SK-N-SH treated with all-trans-retinoic acid at 6 μM for 48 hours (cell line): ENCODE measurements at regions not wholly inside any gene's neighbourhood (a gene's known extent, or its start where the extent isn't known, plus 50 kb on each side); places are given as distances from the start of the nearest gene placed in this dataset.

Experiments used
- ATAC-seq: fragments of 200-7000 bp; cut with Tn5 transposase; 3 replicates; pipeline ENCODE4 v1.9.1; 2020; ENCODE audit warnings: mild to moderate bottlenecking, moderate library complexity
- ARNTL ChIP-seq: fragments of 450-650 bp; formaldehyde crosslinking; IDR thresholded peaks from 2 replicates; pipeline ENCODE4 v1.5.0; 2020; ENCODE audit warnings: low read depth, mild to moderate bottlenecking, moderate library complexity, borderline replicate concordance
- BACH2 ChIP-seq: fragments of 250-450 bp; sonication (Bioruptor Pico); IDR thresholded peaks from 2 replicates; pipeline ENCODE4 v1.9.0; 2021; ENCODE audit warnings: mild to moderate bottlenecking, borderline replicate concordance
- CSDC2 ChIP-seq: fragments of 250-450 bp; sonication (Bioruptor Pico); IDR thresholded peaks from 2 replicates; pipeline ENCODE4 v1.5.0; 2020; ENCODE audit warnings: mild to moderate bottlenecking, moderate library complexity
- ESRRG ChIP-seq: fragments of 250-450 bp; sonication (Bioruptor Pico); IDR thresholded peaks from 2 replicates; pipeline ENCODE4 v1.6.1; 2021; ENCODE audit warnings: mild to moderate bottlenecking
- GLIS3 ChIP-seq: fragments of 250-450 bp; sonication (Bioruptor Pico); IDR thresholded peaks from 2 replicates; pipeline ENCODE4 v1.5.0; 2020; ENCODE audit warnings: mild to moderate bottlenecking, moderate library complexity
- ISL1 ChIP-seq: fragments of 250-450 bp; sonication (Bioruptor Pico); IDR thresholded peaks from 2 replicates; pipeline ENCODE4 v2.1.2; 2022; ENCODE audit warnings: mild to moderate bottlenecking, moderate library complexity
- PPARA ChIP-seq: fragments of 250-450 bp; sonication (Bioruptor Pico); IDR thresholded peaks from 2 replicates; pipeline ENCODE4 v1.5.0; 2020; ENCODE audit warnings: mild to moderate bottlenecking, borderline replicate concordance
- RARB ChIP-seq: fragments of 250-450 bp; sonication (Bioruptor Pico); IDR thresholded peaks from 2 replicates; pipeline ENCODE4 v1.8.0; 2021; ENCODE audit warnings: mild to moderate bottlenecking, moderate library complexity
- SNAI2 ChIP-seq: fragments of 250-450 bp; sonication (Bioruptor Pico); IDR thresholded peaks from 2 replicates; pipeline ENCODE4 v1.5.0; 2020; ENCODE audit warnings: mild to moderate bottlenecking, moderate library complexity
- TCF4 ChIP-seq: fragments of 250-450 bp; sonication (Bioruptor Pico); IDR thresholded peaks from 2 replicates; pipeline ENCODE4 v1.8.0; 2021; ENCODE audit warnings: mild to moderate bottlenecking, moderate library complexity, borderline replicate concordance
- TOX ChIP-seq: fragments of 250-450 bp; sonication (Bioruptor Pico); IDR thresholded peaks from 2 replicates; pipeline ENCODE4 v1.8.0; 2021; ENCODE audit warnings: mild to moderate bottlenecking, moderate library complexity, borderline replicate concordance
- ZFP3 ChIP-seq: fragments of 250-450 bp; sonication (Bioruptor Pico); IDR thresholded peaks from 2 replicates; pipeline ENCODE4 v1.5.0; 2020; ENCODE audit warnings: mild to moderate bottlenecking, moderate library complexity
- ZFP30 ChIP-seq: fragments of 450-650 bp; formaldehyde crosslinking; IDR thresholded peaks from 2 replicates; pipeline ENCODE4 v1.5.0; 2022; ENCODE audit warnings: mild to moderate bottlenecking, moderate library complexity
- ZNF70 ChIP-seq: fragments of 450-650 bp; formaldehyde crosslinking; IDR thresholded peaks from 2 replicates; pipeline ENCODE4 v1.5.0; 2020; ENCODE audit warnings: mild to moderate bottlenecking, moderate library complexity
- ZNF8 ChIP-seq: fragments of 450-650 bp; formaldehyde crosslinking; IDR thresholded peaks from 2 replicates; pipeline ENCODE4 v1.5.0; 2020; ENCODE audit warnings: mild to moderate bottlenecking, moderate library complexity
- TF ChIP-seq, protein P1 (sequence below): fragments of 250-450 bp; sonication (Bioruptor Pico); IDR thresholded peaks from 2 replicates; pipeline ENCODE4 v1.8.0; 2020; ENCODE audit warnings: mild to moderate bottlenecking, moderate library complexity, borderline replicate concordance
- TF ChIP-seq, protein P2 (sequence below): fragments of 250-450 bp; sonication (Bioruptor Pico); IDR thresholded peaks from 2 replicates; pipeline ENCODE4 v1.5.0; 2020; ENCODE audit warnings: mild to moderate bottlenecking, moderate library complexity
- TF ChIP-seq, protein P3 (sequence below): fragments of 250-450 bp; sonication (Bioruptor Pico); IDR thresholded peaks from 2 replicates; pipeline ENCODE4 v1.8.0; 2021; ENCODE audit warnings: low read depth, mild to moderate bottlenecking, moderate library complexity, borderline replicate concordance
- TF ChIP-seq, protein P4 (sequence below): fragments of 250-450 bp; sonication (Bioruptor Pico); IDR thresholded peaks from 2 replicates; pipeline ENCODE4 v1.5.1; 2020; ENCODE audit warnings: low read depth, mild to moderate bottlenecking, moderate library complexity

DNA sequence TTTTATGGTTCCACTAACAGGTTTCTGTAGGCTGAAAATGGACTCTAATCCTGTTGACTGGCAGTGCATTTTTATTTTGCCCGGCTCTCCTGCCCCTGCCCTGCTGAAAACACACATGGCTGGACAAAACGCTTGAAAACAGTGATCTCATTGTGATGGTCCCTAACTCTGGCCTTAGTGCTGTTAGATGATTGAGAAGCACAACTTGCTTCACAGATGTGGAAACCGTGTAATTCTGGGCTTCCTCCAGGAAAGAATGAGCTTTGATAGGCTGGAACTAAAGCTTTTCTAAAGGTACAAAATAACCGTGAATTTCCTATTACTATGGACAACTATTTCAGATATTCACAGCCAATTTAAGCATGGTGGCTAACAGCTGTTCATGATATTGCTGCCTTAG is 121.4 kb downstream of the VGLL3 start (continued):
- TF ChIP-seq, protein P1, sequence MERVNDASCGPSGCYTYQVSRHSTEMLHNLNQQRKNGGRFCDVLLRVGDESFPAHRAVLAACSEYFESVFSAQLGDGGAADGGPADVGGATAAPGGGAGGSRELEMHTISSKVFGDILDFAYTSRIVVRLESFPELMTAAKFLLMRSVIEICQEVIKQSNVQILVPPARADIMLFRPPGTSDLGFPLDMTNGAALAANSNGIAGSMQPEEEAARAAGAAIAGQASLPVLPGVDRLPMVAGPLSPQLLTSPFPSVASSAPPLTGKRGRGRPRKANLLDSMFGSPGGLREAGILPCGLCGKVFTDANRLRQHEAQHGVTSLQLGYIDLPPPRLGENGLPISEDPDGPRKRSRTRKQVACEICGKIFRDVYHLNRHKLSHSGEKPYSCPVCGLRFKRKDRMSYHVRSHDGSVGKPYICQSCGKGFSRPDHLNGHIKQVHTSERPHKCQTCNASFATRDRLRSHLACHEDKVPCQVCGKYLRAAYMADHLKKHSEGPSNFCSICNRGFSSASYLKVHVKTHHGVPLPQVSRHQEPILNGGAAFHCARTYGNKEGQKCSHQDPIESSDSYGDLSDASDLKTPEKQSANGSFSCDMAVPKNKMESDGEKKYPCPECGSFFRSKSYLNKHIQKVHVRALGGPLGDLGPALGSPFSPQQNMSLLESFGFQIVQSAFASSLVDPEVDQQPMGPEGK = no peak
- no peak for TF ChIP-seq GLIS3 (CRISPR knock-in tag)
- TF ChIP-seq PPARA = no peak
- no peak for TF ChIP-seq ESRRG (CRISPR knock-in tag)
- no peak for TF ChIP-seq TOX
- no peak for TF ChIP-seq ZFP3
- TF ChIP-seq ARNTL (CRISPR knock-in tag) = no peak
- TF ChIP-seq, protein P2, sequence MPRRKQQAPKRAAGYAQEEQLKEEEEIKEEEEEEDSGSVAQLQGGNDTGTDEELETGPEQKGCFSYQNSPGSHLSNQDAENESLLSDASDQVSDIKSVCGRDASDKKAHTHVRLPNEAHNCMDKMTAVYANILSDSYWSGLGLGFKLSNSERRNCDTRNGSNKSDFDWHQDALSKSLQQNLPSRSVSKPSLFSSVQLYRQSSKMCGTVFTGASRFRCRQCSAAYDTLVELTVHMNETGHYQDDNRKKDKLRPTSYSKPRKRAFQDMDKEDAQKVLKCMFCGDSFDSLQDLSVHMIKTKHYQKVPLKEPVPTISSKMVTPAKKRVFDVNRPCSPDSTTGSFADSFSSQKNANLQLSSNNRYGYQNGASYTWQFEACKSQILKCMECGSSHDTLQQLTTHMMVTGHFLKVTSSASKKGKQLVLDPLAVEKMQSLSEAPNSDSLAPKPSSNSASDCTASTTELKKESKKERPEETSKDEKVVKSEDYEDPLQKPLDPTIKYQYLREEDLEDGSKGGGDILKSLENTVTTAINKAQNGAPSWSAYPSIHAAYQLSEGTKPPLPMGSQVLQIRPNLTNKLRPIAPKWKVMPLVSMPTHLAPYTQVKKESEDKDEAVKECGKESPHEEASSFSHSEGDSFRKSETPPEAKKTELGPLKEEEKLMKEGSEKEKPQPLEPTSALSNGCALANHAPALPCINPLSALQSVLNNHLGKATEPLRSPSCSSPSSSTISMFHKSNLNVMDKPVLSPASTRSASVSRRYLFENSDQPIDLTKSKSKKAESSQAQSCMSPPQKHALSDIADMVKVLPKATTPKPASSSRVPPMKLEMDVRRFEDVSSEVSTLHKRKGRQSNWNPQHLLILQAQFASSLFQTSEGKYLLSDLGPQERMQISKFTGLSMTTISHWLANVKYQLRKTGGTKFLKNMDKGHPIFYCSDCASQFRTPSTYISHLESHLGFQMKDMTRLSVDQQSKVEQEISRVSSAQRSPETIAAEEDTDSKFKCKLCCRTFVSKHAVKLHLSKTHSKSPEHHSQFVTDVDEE (CRISPR knock-in tag) = no peak
- no peak for TF ChIP-seq ZNF8 (CRISPR knock-in tag)

DNA sequence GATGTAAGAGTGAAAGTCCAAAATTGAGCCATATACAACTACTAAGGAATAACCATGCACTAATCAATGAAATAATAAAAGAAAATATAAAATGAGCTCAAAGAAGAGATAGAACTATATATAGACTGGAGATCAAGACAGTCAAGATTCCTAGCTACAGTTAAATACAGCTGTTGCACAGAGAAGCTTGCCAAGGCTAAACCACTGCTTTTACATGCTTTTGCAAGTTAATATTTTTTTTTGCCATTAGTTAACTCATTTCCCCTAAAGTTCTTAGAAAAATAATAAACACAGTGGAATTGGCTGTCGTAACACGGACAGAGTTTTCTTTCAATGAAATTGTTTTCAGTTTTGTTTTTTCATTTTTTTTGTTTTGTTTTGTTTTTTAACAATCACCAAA is 123.0 kb downstream of the VGLL3 start:
- TF ChIP-seq RARB (CRISPR knock-in tag) = no peak
- TF ChIP-seq TCF4 (CRISPR knock-in tag) = no peak
- no peak for TF ChIP-seq ZNF8 (CRISPR knock-in tag)
- no peak for TF ChIP-seq ZFP3
- no peak for TF ChIP-seq ARNTL (CRISPR knock-in tag)
- TF ChIP-seq, protein P3, sequence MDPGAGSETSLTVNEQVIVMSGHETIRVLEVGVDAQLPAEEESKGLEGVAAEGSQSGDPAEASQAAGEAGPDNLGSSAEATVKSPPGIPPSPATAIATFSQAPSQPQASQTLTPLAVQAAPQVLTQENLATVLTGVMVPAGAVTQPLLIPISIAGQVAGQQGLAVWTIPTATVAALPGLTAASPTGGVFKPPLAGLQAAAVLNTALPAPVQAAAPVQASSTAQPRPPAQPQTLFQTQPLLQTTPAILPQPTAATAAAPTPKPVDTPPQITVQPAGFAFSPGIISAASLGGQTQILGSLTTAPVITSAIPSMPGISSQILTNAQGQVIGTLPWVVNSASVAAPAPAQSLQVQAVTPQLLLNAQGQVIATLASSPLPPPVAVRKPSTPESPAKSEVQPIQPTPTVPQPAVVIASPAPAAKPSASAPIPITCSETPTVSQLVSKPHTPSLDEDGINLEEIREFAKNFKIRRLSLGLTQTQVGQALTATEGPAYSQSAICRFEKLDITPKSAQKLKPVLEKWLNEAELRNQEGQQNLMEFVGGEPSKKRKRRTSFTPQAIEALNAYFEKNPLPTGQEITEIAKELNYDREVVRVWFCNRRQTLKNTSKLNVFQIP = no peak
- no peak for TF ChIP-seq BACH2 (CRISPR knock-in tag)
- TF ChIP-seq TOX = no peak
- no peak for TF ChIP-seq ZFP30 (CRISPR knock-in tag)
- TF ChIP-seq ISL1 (CRISPR knock-in tag) = no peak
- TF ChIP-seq ESRRG (CRISPR knock-in tag) = no peak
- TF ChIP-seq GLIS3 (CRISPR knock-in tag) = no peak
- TF ChIP-seq, protein P1 = no peak
- TF ChIP-seq, protein P2 (CRISPR knock-in tag) = no peak
- TF ChIP-seq ZNF70 (CRISPR knock-in tag) = no peak

DNA sequence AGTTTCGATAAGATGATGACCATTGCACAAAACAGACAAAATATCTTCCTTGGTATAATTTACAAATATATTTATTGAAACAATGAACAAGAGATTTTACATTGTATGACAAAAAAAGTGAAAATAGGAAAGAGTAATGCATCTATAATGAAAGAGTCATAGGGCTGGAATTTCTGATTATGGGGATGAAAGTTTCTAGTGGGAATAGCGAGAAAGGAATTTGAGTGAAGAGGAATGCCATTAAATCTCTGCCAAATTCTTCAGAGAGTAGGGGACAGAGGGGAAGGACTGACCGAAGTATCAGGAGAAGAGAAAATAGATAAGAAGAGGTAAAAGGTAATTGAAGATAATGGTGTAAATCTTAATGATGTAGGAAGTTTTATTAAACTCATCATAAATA is 125.4 kb downstream of the VGLL3 start:
- ATAC-seq = no peak
- no peak for TF ChIP-seq ZNF70 (CRISPR knock-in tag)
- TF ChIP-seq GLIS3 (CRISPR knock-in tag) = no peak
- no peak for TF ChIP-seq ZFP30 (CRISPR knock-in tag)
- no peak for TF ChIP-seq SNAI2 (CRISPR knock-in tag)
- no peak for TF ChIP-seq ESRRG (CRISPR knock-in tag)
- no peak for TF ChIP-seq BACH2 (CRISPR knock-in tag)
- TF ChIP-seq ZFP3 = no peak
- TF ChIP-seq, protein P2 (CRISPR knock-in tag) = no peak
- TF ChIP-seq, protein P4, sequence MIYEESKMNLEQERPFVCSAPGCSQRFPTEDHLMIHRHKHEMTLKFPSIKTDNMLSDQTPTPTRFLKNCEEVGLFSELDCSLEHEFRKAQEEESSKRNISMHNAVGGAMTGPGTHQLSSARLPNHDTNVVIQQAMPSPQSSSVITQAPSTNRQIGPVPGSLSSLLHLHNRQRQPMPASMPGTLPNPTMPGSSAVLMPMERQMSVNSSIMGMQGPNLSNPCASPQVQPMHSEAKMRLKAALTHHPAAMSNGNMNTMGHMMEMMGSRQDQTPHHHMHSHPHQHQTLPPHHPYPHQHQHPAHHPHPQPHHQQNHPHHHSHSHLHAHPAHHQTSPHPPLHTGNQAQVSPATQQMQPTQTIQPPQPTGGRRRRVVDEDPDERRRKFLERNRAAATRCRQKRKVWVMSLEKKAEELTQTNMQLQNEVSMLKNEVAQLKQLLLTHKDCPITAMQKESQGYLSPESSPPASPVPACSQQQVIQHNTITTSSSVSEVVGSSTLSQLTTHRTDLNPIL (CRISPR knock-in tag) = no peak
- no peak for TF ChIP-seq CSDC2
- TF ChIP-seq, protein P1 = no peak
- no peak for TF ChIP-seq TOX

More for the DNA sequence above, 123.0 kb downstream of the VGLL3 start:
- no peak for ATAC-seq
